ENCODE measurements at regions not wholly inside any gene's neighbourhood (a gene's known extent, or its start where the extent isn't known, plus 50 kb on each side); places are given as distances from the start of the nearest gene placed in this dataset.

DNA sequence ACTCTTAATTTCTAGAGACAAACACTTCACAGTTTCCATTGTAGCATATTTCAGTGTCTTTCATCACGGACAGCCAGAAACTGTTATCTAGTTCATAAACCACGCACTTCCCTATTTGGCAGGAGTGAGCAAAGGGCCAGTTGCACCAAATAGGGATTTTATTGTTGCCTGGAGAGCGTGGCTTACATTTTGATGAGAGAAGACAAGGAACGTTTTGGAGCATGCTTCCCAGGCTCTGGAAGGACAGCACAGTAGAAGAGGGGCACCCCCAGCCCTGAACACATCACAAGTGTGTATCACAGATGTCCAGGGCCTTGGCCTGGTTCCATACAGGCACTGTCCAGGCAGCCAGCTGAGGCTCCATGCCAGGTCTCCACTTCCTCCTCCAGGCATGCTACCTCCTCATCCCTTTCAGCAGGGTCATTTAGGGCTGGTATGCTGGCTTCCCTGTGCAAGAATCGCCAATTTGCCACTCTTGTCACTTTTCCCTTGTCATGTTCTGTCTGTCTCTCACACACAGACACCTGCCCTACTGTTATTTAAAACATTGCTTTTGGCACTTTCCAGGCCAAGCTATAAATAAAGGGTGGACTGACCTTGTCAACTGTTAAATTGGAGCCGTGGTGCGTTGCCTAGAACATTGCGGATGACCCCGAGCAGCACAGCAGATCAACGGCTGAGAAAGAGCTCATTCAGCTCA, 235.0 kb upstream of the GMDS start:
- in situ Hi-C loops (cut with MboI; ENCODE audit: low pct_unique_long_range_greater_than_20kb, low sequenced_read_pairs, unreplicated experiment), result no loop called here
- TF ChIP-seq, protein P1, sequence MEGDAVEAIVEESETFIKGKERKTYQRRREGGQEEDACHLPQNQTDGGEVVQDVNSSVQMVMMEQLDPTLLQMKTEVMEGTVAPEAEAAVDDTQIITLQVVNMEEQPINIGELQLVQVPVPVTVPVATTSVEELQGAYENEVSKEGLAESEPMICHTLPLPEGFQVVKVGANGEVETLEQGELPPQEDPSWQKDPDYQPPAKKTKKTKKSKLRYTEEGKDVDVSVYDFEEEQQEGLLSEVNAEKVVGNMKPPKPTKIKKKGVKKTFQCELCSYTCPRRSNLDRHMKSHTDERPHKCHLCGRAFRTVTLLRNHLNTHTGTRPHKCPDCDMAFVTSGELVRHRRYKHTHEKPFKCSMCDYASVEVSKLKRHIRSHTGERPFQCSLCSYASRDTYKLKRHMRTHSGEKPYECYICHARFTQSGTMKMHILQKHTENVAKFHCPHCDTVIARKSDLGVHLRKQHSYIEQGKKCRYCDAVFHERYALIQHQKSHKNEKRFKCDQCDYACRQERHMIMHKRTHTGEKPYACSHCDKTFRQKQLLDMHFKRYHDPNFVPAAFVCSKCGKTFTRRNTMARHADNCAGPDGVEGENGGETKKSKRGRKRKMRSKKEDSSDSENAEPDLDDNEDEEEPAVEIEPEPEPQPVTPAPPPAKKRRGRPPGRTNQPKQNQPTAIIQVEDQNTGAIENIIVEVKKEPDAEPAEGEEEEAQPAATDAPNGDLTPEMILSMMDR (IDR thresholded peaks at IDR 0.05; ENCODE audit: extremely low read depth, insufficient read depth, missing control alignments), result no peak
- DNase-seq (ENCODE audit: low spot score), result no peak

GRCh38 chr6:2478200-2478599, 232.8 kb upstream of the GMDS start:
- TF ChIP-seq, protein P1 (IDR thresholded peaks at IDR 0.05; ENCODE audit: extremely low read depth, insufficient read depth, missing control alignments), result no peak
- in situ Hi-C loops (cut with MboI; ENCODE audit: low pct_unique_long_range_greater_than_20kb, low sequenced_read_pairs, unreplicated experiment), result no loop called here
- no peak for DNase-seq (ENCODE audit: low spot score)

GRCh38 chr6:2477666-2478065, 232.3 kb upstream of the GMDS start:
- in situ Hi-C loops (cut with MboI; ENCODE audit: low pct_unique_long_range_greater_than_20kb, low sequenced_read_pairs, unreplicated experiment), result no loop called here
- no peak for DNase-seq (ENCODE audit: low spot score)
- TF ChIP-seq, protein P1 (IDR thresholded peaks at IDR 0.05; ENCODE audit: extremely low read depth, insufficient read depth, missing control alignments), result no peak

- TF ChIP-seq, protein P1 (IDR thresholded peaks at IDR 0.05; ENCODE audit: extremely low read depth, insufficient read depth, missing control alignments), result no peak
- in situ Hi-C loops (cut with MboI; ENCODE audit: low pct_unique_long_range_greater_than_20kb, low sequenced_read_pairs, unreplicated experiment), result no loop called here
Observed at GRCh38 chr6:2477250-2477649, 231.8 kb upstream of the GMDS start.

GRCh38 chr6:2476376-2476775, 231.0 kb upstream of the GMDS start:
- DNase-seq (ENCODE audit: low spot score), result no peak
- in situ Hi-C loops (cut with MboI; ENCODE audit: low pct_unique_long_range_greater_than_20kb, low sequenced_read_pairs, unreplicated experiment), result no loop called here
- TF ChIP-seq, protein P1 (IDR thresholded peaks at IDR 0.05; ENCODE audit: extremely low read depth, insufficient read depth, missing control alignments), result no peak

More at GRCh38 chr6:2477250-2477649, 231.8 kb upstream of the GMDS start:
- DNase-seq (ENCODE audit: low spot score), result no peak

GRCh38 chr6:2471472-2471871, 226.1 kb upstream of the GMDS start:
- TF ChIP-seq, protein P1 (IDR thresholded peaks at IDR 0.05; ENCODE audit: extremely low read depth, insufficient read depth, missing control alignments), result no peak

More at GRCh38 chr6:2471472-2471871, 226.1 kb upstream of the GMDS start:
- DNase-seq (ENCODE audit: low spot score), result no peak
- in situ Hi-C loops (cut with MboI; ENCODE audit: low pct_unique_long_range_greater_than_20kb, low sequenced_read_pairs, unreplicated experiment), result no loop called here
